GM23338 (cell line): ENCODE measurements at regions not wholly inside any gene's neighbourhood (a gene's known extent, or its start where the extent isn't known, plus 50 kb on each side); places are given as distances from the start of the nearest gene placed in this dataset.

Experiments
- ATAC-seq: fragments of 200-7000 bp; cut with Tn5 transposase; 3 replicates; pipeline ENCODE4 v1.9.1; 2020
- DNase-seq: peaks from one replicate; pipeline ENCODE4 v3.0.0-alpha.2; 2015; ENCODE audit warnings: low spot score
- H2AFZ ChIP-seq: fragments of 200-600 bp; sonication (generic); 2 replicates; pipeline ENCODE4 v1.8.0; 2016; ENCODE audit warnings: antibody characterized with exemption, mild to moderate bottlenecking, moderate library complexity
- H3F3A ChIP-seq: fragments of 200-600 bp; sonication (generic); replicated peaks from 2 replicates; pipeline ENCODE4 v1.8.0; 2017; ENCODE audit warnings: antibody characterized with exemption, mixed run types, low read depth
- H3K27ac ChIP-seq: fragments of 200-600 bp; sonication (generic); 2 replicates; pipeline ENCODE4 v1.6.1; 2016; ENCODE audit warnings: low read depth
- H3K27me3 ChIP-seq: fragments of 200-600 bp; sonication (generic); 2 replicates; pipeline ENCODE4 v1.8.0; 2016; ENCODE audit warnings: mild to moderate bottlenecking, mixed run types, moderate library complexity; ENCODE audit not compliant: insufficient read depth
- H3K36me3 ChIP-seq: fragments of 200-600 bp; sonication (generic); 2 replicates; pipeline ENCODE4 v1.8.0; 2016; ENCODE audit warnings: mild to moderate bottlenecking; ENCODE audit not compliant: insufficient read depth
- H3K4me1 ChIP-seq: fragments of 200-600 bp; sonication (generic); 2 replicates; pipeline ENCODE4 v1.8.0; 2016; ENCODE audit warnings: mild to moderate bottlenecking, moderate library complexity; ENCODE audit not compliant: insufficient read depth
- H3K4me2 ChIP-seq: fragments of 200-600 bp; sonication (generic); 2 replicates; pipeline ENCODE4 v1.7.1; 2017; ENCODE audit warnings: mixed run types
- H3K4me3 ChIP-seq: fragments of 200-600 bp; sonication (generic); 2 replicates; pipeline ENCODE4 v1.6.1; 2016; ENCODE audit warnings: mixed run types
- H3K79me2 ChIP-seq: fragments of 200-600 bp; sonication (generic); replicated peaks from 2 replicates; pipeline ENCODE4 v1.8.0; 2017; ENCODE audit warnings: mild to moderate bottlenecking; ENCODE audit not compliant: insufficient read depth
- H3K9me2 ChIP-seq: fragments of 200-600 bp; sonication (generic); 2 replicates; pipeline ENCODE4 v1.8.0; 2017; ENCODE audit not compliant: insufficient read depth
- H4K20me1 ChIP-seq: fragments of 200-600 bp; sonication (generic); replicated peaks from 2 replicates; pipeline ENCODE4 v1.8.0; 2017; ENCODE audit warnings: mild to moderate bottlenecking; ENCODE audit not compliant: insufficient read depth
- H3K27ac Mint-ChIP-seq: 2 replicates; pipeline ENCODE4 v1.8.0; 2020; ENCODE audit warnings: inconsistent platforms, mild to moderate bottlenecking, moderate library complexity, mixed read lengths
- H3K27me3 Mint-ChIP-seq: 3 replicates; pipeline ENCODE4 v1.8.0; 2022; ENCODE audit warnings: low read depth, mild to moderate bottlenecking, moderate library complexity, mixed read lengths, inconsistent platforms; ENCODE audit not compliant: insufficient read depth, poor library complexity
- H3K36me3 Mint-ChIP-seq: 3 replicates; pipeline ENCODE4 v1.8.0; 2021; ENCODE audit warnings: low read depth, mild to moderate bottlenecking, inconsistent platforms, moderate library complexity, mixed read lengths
- H3K4me1 Mint-ChIP-seq: 3 replicates; pipeline ENCODE4 v1.8.0; 2020; ENCODE audit warnings: mild to moderate bottlenecking, inconsistent platforms, mixed read lengths
- H3K4me3 Mint-ChIP-seq: 3 replicates; pipeline ENCODE4 v1.8.0; 2021; ENCODE audit warnings: moderate library complexity, mild to moderate bottlenecking, inconsistent platforms, mixed read lengths
- H3K9me3 Mint-ChIP-seq: 3 replicates; pipeline ENCODE4 v1.8.0; 2020; ENCODE audit warnings: moderate library complexity, mild to moderate bottlenecking, inconsistent platforms, mixed read lengths
- EZH2phosphoT487 ChIP-seq: fragments of 200-600 bp; sonication (generic); IDR thresholded peaks from one replicate; pipeline ENCODE4 v1.8.1; 2018; ENCODE audit warnings: antibody characterized with exemption; ENCODE audit not compliant: unreplicated experiment
- NANOG ChIP-seq: IDR thresholded peaks from 2 replicates; pipeline ENCODE4 v1.6.1; 2016; ENCODE audit warnings: antibody characterized with exemption, borderline replicate concordance
- POLR2AphosphoS5 ChIP-seq: IDR thresholded peaks from 2 replicates; pipeline ENCODE4 v1.6.1; 2016; ENCODE audit warnings: antibody characterized with exemption, low read depth
- STAT1 ChIP-seq: IDR thresholded peaks from one replicate; pipeline ENCODE4 v1.6.1; 2016; ENCODE audit warnings: antibody characterized with exemption; ENCODE audit not compliant: unreplicated experiment
- ZNF114 ChIP-seq: fragments of 250-450 bp; sonication (Bioruptor Pico); IDR thresholded peaks from 2 replicates; pipeline ENCODE4 v1.5.0; 2020; ENCODE audit warnings: mild to moderate bottlenecking, moderate library complexity
- ZNF331 ChIP-seq: fragments of 250-450 bp; sonication (Bioruptor Pico); IDR thresholded peaks from 2 replicates; pipeline ENCODE4 v1.5.0; 2020; ENCODE audit warnings: low read depth, mild to moderate bottlenecking, moderate library complexity
- TF ChIP-seq, protein P1 (sequence below), 2 experiments: fragments of 200-600 bp in 1 of 2; sonication (generic) in 1 of 2; conservative IDR thresholded peaks; 2 replicates each; pipeline versions ENCODE4 v1.5.1 to v1.6.1; 2016 to 2017; ENCODE audit warnings: antibody characterized with exemption in 2 of 2, low read depth in 2 of 2, mild to moderate bottlenecking in 2 of 2, moderate library complexity in 1 of 2
- TF ChIP-seq, protein P2 (sequence below): IDR thresholded peaks from one replicate; pipeline ENCODE4 v1.6.1; 2018; ENCODE audit warnings: antibody characterized with exemption; ENCODE audit not compliant: unreplicated experiment
- TF ChIP-seq, protein P3 (sequence below): IDR thresholded peaks from 2 replicates; pipeline ENCODE4 v1.6.1; 2016; ENCODE audit warnings: antibody characterized with exemption

DNA sequence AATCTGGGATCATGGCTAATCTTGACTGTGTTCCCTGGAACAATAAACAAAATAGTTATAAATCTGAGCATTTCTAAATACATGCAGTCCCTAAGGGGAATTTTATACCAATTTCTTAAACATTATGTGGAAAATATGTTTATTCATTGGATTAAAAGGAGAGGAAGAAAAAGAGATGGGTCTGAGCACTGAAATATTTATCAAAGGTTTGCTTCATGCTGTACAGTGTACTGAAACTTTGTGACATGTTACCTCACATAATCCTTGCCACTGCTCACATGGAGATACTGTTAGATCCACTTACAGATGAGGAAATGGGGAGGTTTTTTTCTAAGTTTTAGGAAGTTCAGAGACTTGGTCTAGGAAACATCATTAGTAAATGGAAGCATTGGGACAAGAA, 443.6 kb downstream of the SPRY1 start:
- no peak overlapping the region; the same call in 1 of the 2 replicates for H3K27ac Mint-ChIP-seq
- DNase-seq = no peak
- H3K36me3 Mint-ChIP-seq = peaks cover 14% of the 10 kb centered on the region; the same call in 2 of the 3 replicates
- H3K9me3 Mint-ChIP-seq = no peaks in the 10 kb centered on the region
- no peaks in the 10 kb centered on the region for H4K20me1 ChIP-seq
- H3K4me3 ChIP-seq = no peak overlapping the region
- no peaks in the 10 kb centered on the region for H3K9me2 ChIP-seq
- no peak overlapping the region for H2AFZ ChIP-seq
- H3K27me3 Mint-ChIP-seq = peaks cover 4% of the 10 kb centered on the region
- H3K4me3 Mint-ChIP-seq = no peak overlapping the region
- no peak overlapping the region for H3K27ac ChIP-seq
- H3K27me3 ChIP-seq = no peaks in the 10 kb centered on the region
- TF ChIP-seq ZNF331 (no peak), EZH2phosphoT487 (no peak), STAT1 (no peak), NANOG (no peak), POLR2AphosphoS5 (no peak)
- TF ChIP-seq, protein P1, sequence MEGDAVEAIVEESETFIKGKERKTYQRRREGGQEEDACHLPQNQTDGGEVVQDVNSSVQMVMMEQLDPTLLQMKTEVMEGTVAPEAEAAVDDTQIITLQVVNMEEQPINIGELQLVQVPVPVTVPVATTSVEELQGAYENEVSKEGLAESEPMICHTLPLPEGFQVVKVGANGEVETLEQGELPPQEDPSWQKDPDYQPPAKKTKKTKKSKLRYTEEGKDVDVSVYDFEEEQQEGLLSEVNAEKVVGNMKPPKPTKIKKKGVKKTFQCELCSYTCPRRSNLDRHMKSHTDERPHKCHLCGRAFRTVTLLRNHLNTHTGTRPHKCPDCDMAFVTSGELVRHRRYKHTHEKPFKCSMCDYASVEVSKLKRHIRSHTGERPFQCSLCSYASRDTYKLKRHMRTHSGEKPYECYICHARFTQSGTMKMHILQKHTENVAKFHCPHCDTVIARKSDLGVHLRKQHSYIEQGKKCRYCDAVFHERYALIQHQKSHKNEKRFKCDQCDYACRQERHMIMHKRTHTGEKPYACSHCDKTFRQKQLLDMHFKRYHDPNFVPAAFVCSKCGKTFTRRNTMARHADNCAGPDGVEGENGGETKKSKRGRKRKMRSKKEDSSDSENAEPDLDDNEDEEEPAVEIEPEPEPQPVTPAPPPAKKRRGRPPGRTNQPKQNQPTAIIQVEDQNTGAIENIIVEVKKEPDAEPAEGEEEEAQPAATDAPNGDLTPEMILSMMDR (conservative IDR thresholded peaks at IDR 0.05; ENCODE audit: low read depth in 2 of 2) = no peak
- TF ChIP-seq, protein P2, sequence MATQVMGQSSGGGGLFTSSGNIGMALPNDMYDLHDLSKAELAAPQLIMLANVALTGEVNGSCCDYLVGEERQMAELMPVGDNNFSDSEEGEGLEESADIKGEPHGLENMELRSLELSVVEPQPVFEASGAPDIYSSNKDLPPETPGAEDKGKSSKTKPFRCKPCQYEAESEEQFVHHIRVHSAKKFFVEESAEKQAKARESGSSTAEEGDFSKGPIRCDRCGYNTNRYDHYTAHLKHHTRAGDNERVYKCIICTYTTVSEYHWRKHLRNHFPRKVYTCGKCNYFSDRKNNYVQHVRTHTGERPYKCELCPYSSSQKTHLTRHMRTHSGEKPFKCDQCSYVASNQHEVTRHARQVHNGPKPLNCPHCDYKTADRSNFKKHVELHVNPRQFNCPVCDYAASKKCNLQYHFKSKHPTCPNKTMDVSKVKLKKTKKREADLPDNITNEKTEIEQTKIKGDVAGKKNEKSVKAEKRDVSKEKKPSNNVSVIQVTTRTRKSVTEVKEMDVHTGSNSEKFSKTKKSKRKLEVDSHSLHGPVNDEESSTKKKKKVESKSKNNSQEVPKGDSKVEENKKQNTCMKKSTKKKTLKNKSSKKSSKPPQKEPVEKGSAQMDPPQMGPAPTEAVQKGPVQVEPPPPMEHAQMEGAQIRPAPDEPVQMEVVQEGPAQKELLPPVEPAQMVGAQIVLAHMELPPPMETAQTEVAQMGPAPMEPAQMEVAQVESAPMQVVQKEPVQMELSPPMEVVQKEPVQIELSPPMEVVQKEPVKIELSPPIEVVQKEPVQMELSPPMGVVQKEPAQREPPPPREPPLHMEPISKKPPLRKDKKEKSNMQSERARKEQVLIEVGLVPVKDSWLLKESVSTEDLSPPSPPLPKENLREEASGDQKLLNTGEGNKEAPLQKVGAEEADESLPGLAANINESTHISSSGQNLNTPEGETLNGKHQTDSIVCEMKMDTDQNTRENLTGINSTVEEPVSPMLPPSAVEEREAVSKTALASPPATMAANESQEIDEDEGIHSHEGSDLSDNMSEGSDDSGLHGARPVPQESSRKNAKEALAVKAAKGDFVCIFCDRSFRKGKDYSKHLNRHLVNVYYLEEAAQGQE = no peak
- TF ChIP-seq, protein P3, sequence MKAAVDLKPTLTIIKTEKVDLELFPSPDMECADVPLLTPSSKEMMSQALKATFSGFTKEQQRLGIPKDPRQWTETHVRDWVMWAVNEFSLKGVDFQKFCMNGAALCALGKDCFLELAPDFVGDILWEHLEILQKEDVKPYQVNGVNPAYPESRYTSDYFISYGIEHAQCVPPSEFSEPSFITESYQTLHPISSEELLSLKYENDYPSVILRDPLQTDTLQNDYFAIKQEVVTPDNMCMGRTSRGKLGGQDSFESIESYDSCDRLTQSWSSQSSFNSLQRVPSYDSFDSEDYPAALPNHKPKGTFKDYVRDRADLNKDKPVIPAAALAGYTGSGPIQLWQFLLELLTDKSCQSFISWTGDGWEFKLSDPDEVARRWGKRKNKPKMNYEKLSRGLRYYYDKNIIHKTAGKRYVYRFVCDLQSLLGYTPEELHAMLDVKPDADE = no peak
- H3K79me2 ChIP-seq = no peaks in the 10 kb centered on the region
- no peaks in the 10 kb centered on the region for H3F3A ChIP-seq
- H3K4me1 ChIP-seq = peaks cover 16% of the 10 kb centered on the region
- no peaks in the 10 kb centered on the region for H3K36me3 ChIP-seq
- no peak overlapping the region for H3K4me2 ChIP-seq
- peaks cover 24% of the 10 kb centered on the region for H3K4me1 Mint-ChIP-seq
- no peak for ATAC-seq

DNA sequence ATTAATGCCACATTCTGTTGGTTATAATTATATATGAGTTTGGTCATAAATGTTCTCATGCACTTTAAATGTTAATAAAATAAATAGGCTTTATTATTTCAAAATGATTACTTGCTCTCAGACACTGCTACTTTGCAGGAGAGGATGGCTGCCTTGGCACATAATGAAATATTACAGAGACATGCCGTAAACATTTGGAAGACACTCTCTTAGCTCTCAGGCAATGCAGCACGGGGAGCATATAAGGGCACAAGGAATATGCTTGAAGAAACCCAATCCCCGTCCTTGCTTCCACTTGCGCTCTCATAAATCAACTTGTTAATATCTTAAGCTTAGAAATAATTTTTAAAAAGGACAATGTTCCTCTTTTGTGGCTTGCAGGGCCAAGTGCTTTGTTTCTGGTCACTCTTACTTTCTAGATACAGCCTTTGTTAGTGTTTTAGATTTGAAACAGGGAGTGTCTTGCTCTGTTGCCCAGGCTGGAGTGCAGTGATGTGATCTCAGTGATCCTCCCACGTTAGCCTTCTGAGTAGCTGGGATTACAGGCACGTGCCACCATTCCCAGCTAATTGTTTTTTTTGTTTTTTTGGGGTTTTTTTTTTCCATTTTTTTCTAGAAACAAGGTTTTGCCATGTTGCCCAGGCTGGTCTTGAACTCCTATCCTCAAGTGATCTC, 445.0 kb downstream of the SPRY1 start:
- TF ChIP-seq ZNF331 (no peak), STAT1 (no peak), ZNF114 (CRISPR knock-in tag) (no peak)
- TF ChIP-seq, protein P2 = no peak
- ATAC-seq = no peak
- Mint-ChIP-seq H3K27me3 (peaks cover 4% of the 10 kb centered on the region), H3K9me3 (no peaks in the 10 kb centered on the region), H3K4me3 (no peak overlapping the region), H3K27ac (no peak overlapping the region), H3K36me3 (peaks cover 14% of the 10 kb centered on the region; the same call in 2 of the 3 replicates), H3K4me1 (peaks cover 24% of the 10 kb centered on the region)
- Histone ChIP-seq H3K27ac (no peak overlapping the region), H2AFZ (no peak overlapping the region), H3K4me2 (no peak overlapping the region), H3K27me3 (no peaks in the 10 kb centered on the region), H3K4me3 (no peak overlapping the region), H3F3A (no peaks in the 10 kb centered on the region), H3K4me1 (peaks cover 16% of the 10 kb centered on the region), H4K20me1 (no peaks in the 10 kb centered on the region), H3K79me2 (no peaks in the 10 kb centered on the region), H3K9me2 (no peaks in the 10 kb centered on the region), H3K36me3 (no peaks in the 10 kb centered on the region)
- no peak for DNase-seq
